Fibroblast of mammary gland (primary cell): ENCODE measurements at regions not wholly inside any gene's neighbourhood (a gene's known extent, or its start where the extent isn't known, plus 50 kb on each side); places are given as distances from the start of the nearest gene placed in this dataset.

Experiments used
- DNase-seq: peaks from one replicate; pipeline ENCODE4 v3.0.0-alpha.2; 2010; ENCODE audit warnings: low read depth
- H3K4me3 ChIP-seq: 2 replicates; pipeline ENCODE4 v1.5.1; 2011; ENCODE audit warnings: low read depth, mild to moderate bottlenecking, low read length, moderate library complexity; ENCODE audit not compliant: control insufficient read depth
- CTCF ChIP-seq: conservative IDR thresholded peaks from 2 replicates; pipeline ENCODE4 v1.5.1; 2011; ENCODE audit warnings: low read depth, low read length, inconsistent platforms; ENCODE audit not compliant: control insufficient read depth, insufficient read depth

GRCh38 chr13:71977028-71977427 lies 110.0 kb upstream of the DACH1 start:
- DNase-seq, result no peak
- no peak for TF ChIP-seq CTCF
- H3K4me3 ChIP-seq, result no peak overlapping the region

DNA sequence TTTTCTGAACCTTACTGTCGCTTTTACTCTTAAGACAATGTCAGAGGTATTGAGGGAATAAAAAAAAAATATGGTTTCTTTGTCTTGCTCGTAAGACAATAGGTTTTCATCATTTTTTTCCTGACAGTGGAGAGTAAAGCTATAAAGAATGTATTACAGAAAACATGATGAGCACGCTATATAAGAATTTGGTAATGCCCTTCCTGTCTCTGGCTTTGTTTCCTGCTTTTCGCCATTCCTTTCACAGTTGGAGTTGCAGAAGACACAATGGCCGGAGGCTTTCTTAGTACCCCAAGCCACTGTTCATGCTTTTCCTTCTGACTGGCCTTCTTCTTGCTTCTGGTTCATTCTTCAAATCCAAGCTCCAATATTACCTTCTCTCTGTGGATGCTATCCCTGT lies 101.0 kb upstream of the DACH1 start:
- no peak overlapping the region for H3K4me3 ChIP-seq
- no peak for TF ChIP-seq CTCF
- DNase-seq, result no peak

GRCh38 chr13:71964491-71965100 lies 97.6 kb upstream of the DACH1 start:
- DNase-seq, result no peak
- no peak for TF ChIP-seq CTCF
- no peak overlapping the region for H3K4me3 ChIP-seq

GRCh38 chr13:71962735-71963134 lies 95.7 kb upstream of the DACH1 start:
- DNase-seq, result no peak

DNA sequence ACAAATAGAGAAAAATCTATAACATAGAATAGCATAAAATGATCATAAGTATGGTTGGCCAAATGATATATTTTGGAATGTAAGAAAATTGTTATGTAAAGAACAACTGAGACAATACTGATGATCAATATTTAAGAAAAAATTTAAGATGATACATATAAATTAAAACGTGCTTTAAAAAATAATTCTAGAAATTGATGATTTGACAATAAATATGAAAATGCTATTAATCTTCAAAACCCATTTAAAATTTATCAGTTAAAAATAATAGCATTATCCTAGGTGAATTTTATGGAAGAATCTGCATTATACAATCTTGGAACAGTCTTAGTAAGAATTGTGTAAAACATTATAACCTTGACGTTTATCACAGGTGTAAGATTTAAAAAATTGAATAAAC lies 95.1 kb upstream of the DACH1 start:
- no peak for DNase-seq
- TF ChIP-seq CTCF, result no peak
- H3K4me3 ChIP-seq, result no peak overlapping the region

More at GRCh38 chr13:71962735-71963134, 95.7 kb upstream of the DACH1 start:
- no peak for TF ChIP-seq CTCF
- H3K4me3 ChIP-seq, result no peak overlapping the region

- H3K4me3 ChIP-seq, result no peak overlapping the region
- no peak for TF ChIP-seq CTCF
- no peak for DNase-seq
Observed at GRCh38 chr13:71949441-71949840, 82.4 kb upstream of the DACH1 start.

DNA sequence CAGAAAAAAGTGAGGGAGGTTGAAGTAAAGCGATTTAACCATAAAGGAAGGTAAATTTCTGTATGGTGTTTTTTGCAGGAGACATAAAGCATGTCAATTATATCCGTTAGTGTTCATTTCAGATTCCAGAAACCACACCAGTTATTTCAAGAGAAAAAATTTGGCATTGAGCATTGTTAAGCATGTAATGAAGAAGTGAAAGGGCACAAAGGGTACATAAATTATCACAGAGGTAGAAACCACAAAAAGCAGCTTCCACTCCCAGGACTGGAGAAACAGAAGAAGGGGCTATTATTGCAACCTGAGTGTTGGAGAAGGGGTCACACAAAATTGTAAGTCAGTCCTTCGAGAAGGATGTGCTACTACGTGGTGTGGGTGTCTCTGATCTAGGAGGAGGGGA lies 72.2 kb upstream of the DACH1 start:
- TF ChIP-seq CTCF, result no peak
- no peak for DNase-seq
- no peak overlapping the region for H3K4me3 ChIP-seq
